ENCODE measurements at regions not wholly inside any gene's neighbourhood (a gene's known extent, or its start where the extent isn't known, plus 50 kb on each side); places are given as distances from the start of the nearest gene placed in this dataset.
"Not testable (repeated sequence)": the region's sequence is repeated elsewhere in the genome, so short reads cannot be mapped to it uniquely, and the experiment has no call there.

GRCh38 chr17:64776720-64777414 lies 114.8 kb upstream of the SMURF2 start:
- peaks cover 0 to 61% (median 48%) of the 10 kb centered on the region in 12 donors for H3K4me1 ChIP-seq
- intact Hi-C loops (cut with DNase I), result loop anchor here in 2 of 10 donors (5.0 to 10.0 kb wide), 2 partner anchors 68 to 185 kb away; no protein-coding TSS in a partner anchor
- peak; percentile 89 to 97 (median 92) for TF ChIP-seq CTCF (IDR thresholded peaks at IDR 0.05)
- TF ChIP-seq POLR2A (IDR thresholded peaks at IDR 0.05), result peak in 1 of 2 donors; percentile 26

GRCh38 chr17:64775701-64776570 lies 113.8 kb upstream of the SMURF2 start:
- H3K36me3 ChIP-seq, result peaks cover 0 to 6% (median 0%) of the 10 kb centered on the region in 9 donors
- ATAC-seq (no peak), DNase-seq (no peak)
- peaks cover 0 to 52% (median 39%) of the 10 kb centered on the region in 12 donors for H3K4me1 ChIP-seq
- no peak for TF ChIP-seq CTCF (IDR thresholded peaks at IDR 0.05)
- H3K27me3 ChIP-seq, result peaks cover 0 to 28% (median 13%) of the 10 kb centered on the region in 9 donors
- intact Hi-C loops (cut with DNase I), result loop anchor here in 2 of 10 donors (5.0 to 10.0 kb wide), 2 partner anchors 69 to 186 kb away; no protein-coding TSS in a partner anchor
- peak overlapping the region in 9 of 12 donors; percentile 22 to 89 (median 44) for H3K27ac ChIP-seq
- H3K9me3 ChIP-seq, result no peaks in the 10 kb centered on the region
- 67 to 80% (median 76%) methylated on average over 13 to 14 of the region's 15 CpGs for WGBS, 4 donors
- peak overlapping the region in 1 of 12 donors; percentile 34 for H3K4me3 ChIP-seq

More at GRCh38 chr17:64776720-64777414, 114.8 kb upstream of the SMURF2 start:
- not testable (repeated sequence) for H3K9me3 ChIP-seq, H3K36me3 ChIP-seq
- 4 to 6% (median 4%) methylated on average over 38 of the region's 38 CpGs for WGBS, 4 donors
- Histone ChIP-seq H3K27ac (peak overlapping the region in 11 of 12 donors; percentile 20 to 89 (median 44)), H3K4me3 (peak overlapping the region in 10 of 12 donors; percentile 24 to 62 (median 36)), H3K27me3 (peaks cover 0 to 35% (median 15%) of the 10 kb centered on the region in 9 donors)
- ATAC-seq (peak; percentile 69 to 79 (median 74)), DNase-seq (peak; percentile 82 to 92 (median 86))

DNA sequence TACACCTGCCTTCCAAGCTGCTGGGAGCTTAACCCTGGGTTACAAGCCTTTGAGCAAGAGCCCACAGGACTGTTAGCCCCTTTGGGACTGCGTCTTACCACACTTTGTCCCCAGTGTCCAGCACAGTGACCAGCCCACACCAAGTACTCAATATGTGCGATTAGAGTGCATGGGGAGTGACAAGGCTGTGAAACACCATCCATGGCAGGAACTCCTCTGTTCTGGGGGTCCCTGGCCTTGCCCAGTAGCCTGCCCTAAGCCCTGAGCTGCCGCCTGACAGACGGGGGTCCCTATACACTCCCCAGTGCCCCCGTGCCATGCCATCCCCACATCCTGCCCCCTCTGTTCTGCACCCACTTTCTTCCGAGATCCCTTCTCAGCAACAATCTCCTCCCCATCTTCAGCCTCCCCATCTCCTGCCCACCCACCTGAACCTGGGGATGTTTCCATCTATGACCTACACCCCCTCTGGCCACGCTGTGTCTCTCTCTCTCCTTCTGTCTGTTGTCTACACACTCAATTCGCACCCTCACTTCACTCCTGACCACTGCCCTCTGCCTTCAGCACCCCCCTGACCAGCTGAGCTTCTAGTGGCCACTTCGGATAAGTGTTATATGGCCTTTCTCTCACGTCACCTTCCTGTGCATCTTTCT lies 112.9 kb upstream of the SMURF2 start:
- Histone ChIP-seq H3K4me1 (peaks cover 0 to 43% (median 30%) of the 10 kb centered on the region in 12 donors), H3K9me3 (no peaks in the 10 kb centered on the region), H3K36me3 (peaks cover 0 to 16% (median 0%) of the 10 kb centered on the region in 9 donors), H3K27ac (no peak overlapping the region), H3K27me3 (peaks cover 0 to 20% (median 8%) of the 10 kb centered on the region in 9 donors), H3K4me3 (no peak overlapping the region)
- TF ChIP-seq POLR2A (IDR thresholded peaks at IDR 0.05) (no peak), CTCF (IDR thresholded peaks at IDR 0.05) (no peak)
- no peak for ATAC-seq
- WGBS, 4 donors, result 88 to 94% (median 92%) methylated on average over 10 of the region's 10 CpGs
- intact Hi-C loops (cut with DNase I), result loop anchor here in 2 of 10 donors (5.0 to 10.0 kb wide), 2 partner anchors 70 to 187 kb away; no protein-coding TSS in a partner anchor
- DNase-seq, result peak in 1 of 5 donors; percentile 11

All from heart left ventricle (tissue), 16 donors.